HL-60 (cell line): ENCODE measurements at regions not wholly inside any gene's neighbourhood (a gene's known extent, or its start where the extent isn't known, plus 50 kb on each side); places are given as distances from the start of the nearest gene placed in this dataset.

Experiments used
- GABPA ChIP-seq: IDR thresholded peaks from 2 replicates; pipeline ENCODE4 v1.6.1; 2012; ENCODE audit warnings: low read depth
- POLR2AphosphoS5 ChIP-seq: IDR thresholded peaks from 2 replicates; pipeline ENCODE4 v1.6.1; 2012; ENCODE audit warnings: low read depth
- TF ChIP-seq, protein P1 (sequence below): IDR thresholded peaks from one replicate; pipeline ENCODE4 v1.5.1; 2011; ENCODE audit warnings: low read length, control low read depth, inconsistent platforms; ENCODE audit not compliant: insufficient read depth
- TF ChIP-seq, protein P2 (sequence below): IDR thresholded peaks from 2 replicates; pipeline ENCODE4 v1.6.1; 2012; ENCODE audit warnings: low read depth; ENCODE audit not compliant: insufficient replicate concordance

DNA sequence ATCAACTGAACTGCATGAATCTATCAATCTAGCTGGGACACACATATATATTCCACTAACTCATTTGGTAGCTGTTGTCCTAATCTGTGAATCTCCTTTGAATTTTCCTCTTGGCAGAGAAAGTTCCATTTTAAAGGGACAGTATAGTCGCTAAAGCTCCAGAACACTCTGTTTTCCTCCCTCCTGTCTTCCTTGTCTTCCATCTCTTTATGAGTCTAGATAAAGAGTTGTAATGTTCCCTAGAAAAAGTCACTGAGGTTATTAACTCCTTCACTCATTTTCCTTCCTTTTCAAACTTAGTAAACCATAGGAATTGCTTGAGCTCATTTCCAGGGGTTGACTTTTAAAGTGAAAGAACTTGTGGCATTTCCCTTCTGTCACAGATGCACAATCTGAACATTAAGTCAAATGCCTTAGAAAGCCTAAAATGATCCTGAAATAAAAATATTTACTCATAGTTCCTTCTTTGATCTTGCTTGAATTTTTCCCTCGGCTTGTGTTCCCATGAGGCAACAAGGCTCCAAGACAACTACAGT is 198.4 kb downstream of the TRIM27 start:
- TF ChIP-seq, protein P1, sequence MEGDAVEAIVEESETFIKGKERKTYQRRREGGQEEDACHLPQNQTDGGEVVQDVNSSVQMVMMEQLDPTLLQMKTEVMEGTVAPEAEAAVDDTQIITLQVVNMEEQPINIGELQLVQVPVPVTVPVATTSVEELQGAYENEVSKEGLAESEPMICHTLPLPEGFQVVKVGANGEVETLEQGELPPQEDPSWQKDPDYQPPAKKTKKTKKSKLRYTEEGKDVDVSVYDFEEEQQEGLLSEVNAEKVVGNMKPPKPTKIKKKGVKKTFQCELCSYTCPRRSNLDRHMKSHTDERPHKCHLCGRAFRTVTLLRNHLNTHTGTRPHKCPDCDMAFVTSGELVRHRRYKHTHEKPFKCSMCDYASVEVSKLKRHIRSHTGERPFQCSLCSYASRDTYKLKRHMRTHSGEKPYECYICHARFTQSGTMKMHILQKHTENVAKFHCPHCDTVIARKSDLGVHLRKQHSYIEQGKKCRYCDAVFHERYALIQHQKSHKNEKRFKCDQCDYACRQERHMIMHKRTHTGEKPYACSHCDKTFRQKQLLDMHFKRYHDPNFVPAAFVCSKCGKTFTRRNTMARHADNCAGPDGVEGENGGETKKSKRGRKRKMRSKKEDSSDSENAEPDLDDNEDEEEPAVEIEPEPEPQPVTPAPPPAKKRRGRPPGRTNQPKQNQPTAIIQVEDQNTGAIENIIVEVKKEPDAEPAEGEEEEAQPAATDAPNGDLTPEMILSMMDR: no peak
- TF ChIP-seq POLR2AphosphoS5 (no peak), GABPA (no peak)
- TF ChIP-seq, protein P2, sequence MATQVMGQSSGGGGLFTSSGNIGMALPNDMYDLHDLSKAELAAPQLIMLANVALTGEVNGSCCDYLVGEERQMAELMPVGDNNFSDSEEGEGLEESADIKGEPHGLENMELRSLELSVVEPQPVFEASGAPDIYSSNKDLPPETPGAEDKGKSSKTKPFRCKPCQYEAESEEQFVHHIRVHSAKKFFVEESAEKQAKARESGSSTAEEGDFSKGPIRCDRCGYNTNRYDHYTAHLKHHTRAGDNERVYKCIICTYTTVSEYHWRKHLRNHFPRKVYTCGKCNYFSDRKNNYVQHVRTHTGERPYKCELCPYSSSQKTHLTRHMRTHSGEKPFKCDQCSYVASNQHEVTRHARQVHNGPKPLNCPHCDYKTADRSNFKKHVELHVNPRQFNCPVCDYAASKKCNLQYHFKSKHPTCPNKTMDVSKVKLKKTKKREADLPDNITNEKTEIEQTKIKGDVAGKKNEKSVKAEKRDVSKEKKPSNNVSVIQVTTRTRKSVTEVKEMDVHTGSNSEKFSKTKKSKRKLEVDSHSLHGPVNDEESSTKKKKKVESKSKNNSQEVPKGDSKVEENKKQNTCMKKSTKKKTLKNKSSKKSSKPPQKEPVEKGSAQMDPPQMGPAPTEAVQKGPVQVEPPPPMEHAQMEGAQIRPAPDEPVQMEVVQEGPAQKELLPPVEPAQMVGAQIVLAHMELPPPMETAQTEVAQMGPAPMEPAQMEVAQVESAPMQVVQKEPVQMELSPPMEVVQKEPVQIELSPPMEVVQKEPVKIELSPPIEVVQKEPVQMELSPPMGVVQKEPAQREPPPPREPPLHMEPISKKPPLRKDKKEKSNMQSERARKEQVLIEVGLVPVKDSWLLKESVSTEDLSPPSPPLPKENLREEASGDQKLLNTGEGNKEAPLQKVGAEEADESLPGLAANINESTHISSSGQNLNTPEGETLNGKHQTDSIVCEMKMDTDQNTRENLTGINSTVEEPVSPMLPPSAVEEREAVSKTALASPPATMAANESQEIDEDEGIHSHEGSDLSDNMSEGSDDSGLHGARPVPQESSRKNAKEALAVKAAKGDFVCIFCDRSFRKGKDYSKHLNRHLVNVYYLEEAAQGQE: no peak
